ENCODE measurements at regions not wholly inside any gene's neighbourhood (a gene's known extent, or its start where the extent isn't known, plus 50 kb on each side); places are given as distances from the start of the nearest gene placed in this dataset.
"Not testable (repeated sequence)": the region's sequence is repeated elsewhere in the genome, so short reads cannot be mapped to it uniquely, and the experiment has no call there.

DNA sequence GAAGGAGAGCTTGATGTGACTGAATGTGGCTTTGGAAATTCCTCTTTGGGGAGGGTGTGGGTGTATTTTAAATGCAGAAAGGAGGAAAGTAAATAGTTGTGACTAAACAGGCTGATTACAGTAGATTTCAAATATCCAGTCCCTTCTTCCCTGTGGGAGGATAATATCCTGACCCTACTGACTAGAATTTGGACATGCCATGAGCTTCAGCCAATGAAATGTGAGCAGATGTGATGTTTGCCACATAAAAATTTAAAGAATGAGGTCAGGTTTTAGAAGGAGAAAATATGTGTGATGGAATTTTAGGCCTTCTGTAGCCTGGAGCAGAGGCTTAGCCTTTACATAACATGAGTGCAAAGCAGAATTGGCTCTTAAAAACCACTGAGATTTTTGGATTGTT lies 1218.9 kb downstream of the ROBO2 start:
- Histone ChIP-seq H3K36me3 (no peaks in the 10 kb centered on the region), H3K27me3 (no peaks in the 10 kb centered on the region), H3K4me1 (no peaks in the 10 kb centered on the region), H3K27ac (no peak overlapping the region), H3K9me3 (no peaks in the 10 kb centered on the region), H3K4me3 (no peak overlapping the region)
- TF ChIP-seq POLR2A (IDR thresholded peaks at IDR 0.05): no peak
- TF ChIP-seq, protein P1, sequence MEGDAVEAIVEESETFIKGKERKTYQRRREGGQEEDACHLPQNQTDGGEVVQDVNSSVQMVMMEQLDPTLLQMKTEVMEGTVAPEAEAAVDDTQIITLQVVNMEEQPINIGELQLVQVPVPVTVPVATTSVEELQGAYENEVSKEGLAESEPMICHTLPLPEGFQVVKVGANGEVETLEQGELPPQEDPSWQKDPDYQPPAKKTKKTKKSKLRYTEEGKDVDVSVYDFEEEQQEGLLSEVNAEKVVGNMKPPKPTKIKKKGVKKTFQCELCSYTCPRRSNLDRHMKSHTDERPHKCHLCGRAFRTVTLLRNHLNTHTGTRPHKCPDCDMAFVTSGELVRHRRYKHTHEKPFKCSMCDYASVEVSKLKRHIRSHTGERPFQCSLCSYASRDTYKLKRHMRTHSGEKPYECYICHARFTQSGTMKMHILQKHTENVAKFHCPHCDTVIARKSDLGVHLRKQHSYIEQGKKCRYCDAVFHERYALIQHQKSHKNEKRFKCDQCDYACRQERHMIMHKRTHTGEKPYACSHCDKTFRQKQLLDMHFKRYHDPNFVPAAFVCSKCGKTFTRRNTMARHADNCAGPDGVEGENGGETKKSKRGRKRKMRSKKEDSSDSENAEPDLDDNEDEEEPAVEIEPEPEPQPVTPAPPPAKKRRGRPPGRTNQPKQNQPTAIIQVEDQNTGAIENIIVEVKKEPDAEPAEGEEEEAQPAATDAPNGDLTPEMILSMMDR (IDR thresholded peaks at IDR 0.05): no peak
- DNase-seq: no peak
- intact Hi-C loops (cut with DNase I): no loop called here

DNA sequence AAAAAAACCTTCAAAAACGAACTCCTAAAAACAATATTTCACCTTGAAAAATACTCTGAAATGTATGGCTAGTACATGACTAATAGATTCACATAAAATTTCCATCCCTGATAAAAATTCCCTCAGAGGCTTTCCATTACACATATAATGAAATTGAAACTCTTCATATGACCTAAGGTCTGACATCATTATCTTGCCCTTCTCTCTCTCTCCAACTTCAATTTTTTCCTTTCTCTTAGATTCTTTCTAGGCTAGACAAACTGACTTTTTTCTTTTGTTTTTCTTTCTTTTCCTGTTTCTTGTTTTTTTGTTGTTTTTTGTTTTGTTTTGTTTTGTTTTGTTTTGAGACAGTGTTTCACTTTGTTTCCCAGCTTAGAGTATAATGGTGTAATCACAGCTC lies 1220.5 kb downstream of the ROBO2 start:
- TF ChIP-seq, protein P1 (IDR thresholded peaks at IDR 0.05): no peak
- TF ChIP-seq POLR2A (IDR thresholded peaks at IDR 0.05): no peak
- H3K27ac ChIP-seq: no peak overlapping the region
- no peaks in the 10 kb centered on the region for H3K36me3 ChIP-seq
- no peaks in the 10 kb centered on the region for H3K4me1 ChIP-seq
- no peak for DNase-seq
- no peaks in the 10 kb centered on the region for H3K27me3 ChIP-seq
- intact Hi-C loops (cut with DNase I): no loop called here
- 68 to 81% methylated on average over 1 of the region's 1 CpG for WGBS, 2 donors
- no peaks in the 10 kb centered on the region for H3K9me3 ChIP-seq
- no peak overlapping the region for H3K4me3 ChIP-seq

DNA sequence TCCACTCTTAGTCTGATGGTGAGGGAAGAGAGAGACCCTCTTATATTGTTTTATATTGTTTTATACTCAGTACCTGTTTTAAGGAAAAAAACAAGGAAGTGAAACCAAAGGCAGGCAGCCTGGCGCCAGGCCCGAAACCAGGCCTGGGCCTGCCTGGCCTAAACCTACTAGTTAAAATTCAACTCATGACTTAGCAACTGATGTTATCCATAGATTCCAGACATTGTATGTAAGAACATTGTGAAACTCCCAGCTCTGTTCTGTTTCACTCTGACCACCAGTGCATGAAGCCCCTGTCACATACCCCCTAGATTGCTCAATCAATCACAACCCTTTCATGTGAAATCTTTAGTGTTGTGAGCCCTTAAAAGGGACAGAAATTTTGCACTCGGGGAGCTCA lies 1226.7 kb downstream of the ROBO2 start:
- H3K36me3 ChIP-seq; DNase-seq; H3K27me3 ChIP-seq; H3K4me3 ChIP-seq; intact Hi-C loops (cut with DNase I); H3K4me1 ChIP-seq: not testable (repeated sequence)
- peak overlapping the region in 1 of 4 donors; percentile 12 for H3K27ac ChIP-seq
- H3K9me3 ChIP-seq: peaks cover 0 to 18% (median 0%) of the 10 kb centered on the region in 3 donors
- WGBS, 2 donors: 55 to 58% methylated on average over 3 of the region's 3 CpGs

DNA sequence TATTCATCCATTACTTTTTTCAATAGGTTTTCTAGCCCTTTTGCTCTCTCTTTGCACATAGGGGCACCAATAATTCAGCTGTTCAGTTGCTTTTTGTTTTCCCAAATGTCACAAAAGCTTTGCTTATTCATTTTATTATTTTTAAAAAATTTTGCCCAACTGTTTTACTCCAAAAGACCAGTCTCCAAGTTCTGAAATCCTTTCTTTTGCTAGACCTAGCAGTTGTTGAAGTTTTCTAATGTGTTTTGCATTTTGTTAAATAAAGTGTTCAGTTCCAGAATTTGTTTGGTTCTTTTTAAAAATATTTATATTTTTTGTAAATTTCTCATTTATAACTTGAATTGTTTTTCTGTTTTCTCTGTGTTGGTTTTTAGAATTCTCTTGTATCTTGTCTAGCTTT lies 1227.3 kb downstream of the ROBO2 start:
- intact Hi-C loops (cut with DNase I): no loop called here
- Histone ChIP-seq H3K9me3 (peaks cover 0 to 18% (median 0%) of the 10 kb centered on the region in 3 donors), H3K27ac (no peak overlapping the region), H3K27me3 (no peaks in the 10 kb centered on the region), H3K4me1 (no peaks in the 10 kb centered on the region), H3K4me3 (no peak overlapping the region), H3K36me3 (no peaks in the 10 kb centered on the region)
- DNase-seq: no peak
- TF ChIP-seq, protein P1 (IDR thresholded peaks at IDR 0.05): no peak
- no peak for TF ChIP-seq POLR2A (IDR thresholded peaks at IDR 0.05)

DNA sequence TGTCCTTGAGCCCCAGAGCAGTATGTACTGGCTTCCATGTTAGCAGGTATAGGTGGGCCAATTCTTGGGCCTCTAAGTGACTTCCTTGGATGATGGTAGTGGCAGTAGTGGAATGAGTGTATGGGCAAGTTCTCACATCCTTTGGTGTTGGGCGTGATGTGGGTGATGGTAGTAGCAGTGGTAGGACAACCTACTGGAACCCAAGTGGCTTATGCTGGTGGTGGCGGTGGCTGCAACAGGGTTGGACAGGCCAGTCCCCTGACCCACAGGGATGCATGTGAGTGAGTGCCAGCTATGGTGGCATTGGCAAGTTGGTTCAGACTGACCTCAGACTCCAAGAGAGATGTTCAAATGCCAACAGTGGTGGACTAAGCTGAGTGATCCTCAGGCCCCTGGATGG lies 1228.2 kb downstream of the ROBO2 start:
- Histone ChIP-seq H3K4me1 (no peaks in the 10 kb centered on the region), H3K9me3 (peaks cover 0 to 18% (median 0%) of the 10 kb centered on the region in 3 donors), H3K27me3 (no peaks in the 10 kb centered on the region), H3K27ac (no peak overlapping the region), H3K4me3 (no peak overlapping the region), H3K36me3 (no peaks in the 10 kb centered on the region)
- intact Hi-C loops (cut with DNase I): no loop called here
- no peak for TF ChIP-seq POLR2A (IDR thresholded peaks at IDR 0.05)
- TF ChIP-seq, protein P1 (IDR thresholded peaks at IDR 0.05): no peak
- WGBS, 2 donors: 88 to 95% methylated on average over 1 to 2 of the region's 2 CpGs
- DNase-seq: no peak

Data from esophagus squamous epithelium (tissue), 5 donors.